Neural cell (in vitro differentiated cells): ENCODE measurements at regions not wholly inside any gene's neighbourhood (a gene's known extent, or its start where the extent isn't known, plus 50 kb on each side); places are given as distances from the start of the nearest gene placed in this dataset.

ENCODE experiments used
- H2AFZ ChIP-seq: fragments of 200-600, 300-800 bp; sonication (generic), shearing (Covaris generic); 2 replicates; pipeline ENCODE4 v1.6.0; 2014; ENCODE audit warnings: low read depth, mild to moderate bottlenecking, antibody characterized with exemption, low read length, moderate library complexity
- H3F3A ChIP-seq: fragments of 200-600 bp; shearing (Covaris generic); 2 replicates; pipeline ENCODE4 v1.6.1; 2016; ENCODE audit warnings: mild to moderate bottlenecking, moderate library complexity, mixed read lengths, antibody characterized with exemption, low read length; ENCODE audit not compliant: insufficient read depth, poor library complexity, severe bottlenecking
- H3K27ac ChIP-seq: fragments of 200-600, 300-800 bp; sonication (generic), shearing (Covaris generic); 2 replicates; pipeline ENCODE4 v1.5.1; 2014; ENCODE audit warnings: mild to moderate bottlenecking, low read length, moderate library complexity
- H3K27me3 ChIP-seq: fragments of 300-800, 200-600 bp; sonication (generic), shearing (Covaris generic); 2 replicates; pipeline ENCODE4 v1.6.0; 2014; ENCODE audit warnings: mild to moderate bottlenecking, low read depth, low read length, moderate library complexity; ENCODE audit not compliant: insufficient read depth
- H3K36me3 ChIP-seq: fragments of 300-800, 200-600 bp; sonication (generic), shearing (Covaris generic); 2 replicates; pipeline ENCODE4 v1.5.1; 2014; ENCODE audit warnings: mild to moderate bottlenecking, antibody characterized with exemption, low read length, moderate library complexity; ENCODE audit not compliant: insufficient read depth
- H3K4me2 ChIP-seq: fragments of 300-800, 200-600 bp; sonication (generic), shearing (Covaris generic); 2 replicates; pipeline ENCODE4 v1.6.0; 2014; ENCODE audit warnings: mild to moderate bottlenecking, low read length
- H3K4me3 ChIP-seq: fragments of 300-800, 200-600 bp; sonication (generic), shearing (Covaris generic); 2 replicates; pipeline ENCODE4 v1.5.1; 2014; ENCODE audit warnings: mild to moderate bottlenecking, low read length, moderate library complexity
- H3K79me2 ChIP-seq: fragments of 200-600 bp; shearing (Covaris generic); replicated peaks from 2 replicates; pipeline ENCODE4 v1.6.0; 2014; ENCODE audit warnings: mild to moderate bottlenecking, low read length, moderate library complexity; ENCODE audit not compliant: insufficient read depth
- H3K9ac ChIP-seq: fragments of 300-800, 200-600 bp; sonication (generic), shearing (Covaris generic); 2 replicates; pipeline ENCODE4 v1.6.1; 2016; ENCODE audit warnings: mild to moderate bottlenecking, low read length, mixed read lengths
- H3K9me2 ChIP-seq: fragments of 200-600 bp; shearing (Covaris generic); 2 replicates; pipeline ENCODE4 v1.6.1; 2016; ENCODE audit warnings: mild to moderate bottlenecking, low read length, mixed read lengths; ENCODE audit not compliant: insufficient read depth
- H3K9me3 ChIP-seq: fragments of 200-600, 300-800 bp; sonication (generic), shearing (Covaris generic); 2 replicates; pipeline ENCODE4 v1.6.1; 2016; ENCODE audit warnings: mild to moderate bottlenecking, mixed run types, low read length, moderate library complexity, mixed read lengths
- H4K20me1 ChIP-seq: fragments of 200-600 bp; shearing (Covaris generic); 2 replicates; pipeline ENCODE4 v1.6.1; 2016; ENCODE audit warnings: mild to moderate bottlenecking, mixed run types; ENCODE audit not compliant: insufficient read depth
- EP300 ChIP-seq: fragments of 450-650 bp; conservative IDR thresholded peaks from 2 replicates; pipeline ENCODE4 v1.6.1; 2014; ENCODE audit warnings: antibody characterized with exemption, mild to moderate bottlenecking, moderate library complexity; ENCODE audit not compliant: poor library complexity, severe bottlenecking
- EZH2 ChIP-seq: fragments of 200-600, 300-800 bp; shearing (Covaris generic), sonication (generic); IDR thresholded peaks from 2 replicates; pipeline ENCODE4 v1.6.1; 2014; ENCODE audit warnings: antibody characterized with exemption, low read length, borderline replicate concordance, mild to moderate bottlenecking; ENCODE audit not compliant: insufficient read depth, poor library complexity, severe bottlenecking
- MXI1 ChIP-seq: fragments of 450-650 bp; conservative IDR thresholded peaks from 2 replicates; pipeline ENCODE4 v1.6.1; 2014; ENCODE audit warnings: antibody characterized with exemption, mild to moderate bottlenecking; ENCODE audit not compliant: poor library complexity, severe bottlenecking
- POLR2AphosphoS5 ChIP-seq: IDR thresholded peaks from 2 replicates; pipeline ENCODE4 v1.6.1; 2012
- RAD21 ChIP-seq: fragments of 450-650 bp; conservative IDR thresholded peaks from 2 replicates; pipeline ENCODE4 v1.6.1; 2014; ENCODE audit warnings: antibody characterized with exemption, mild to moderate bottlenecking, moderate library complexity
- SMC3 ChIP-seq: fragments of 450-650 bp; conservative IDR thresholded peaks from 2 replicates; pipeline ENCODE4 v1.6.1; 2014; ENCODE audit warnings: antibody characterized with exemption, mild to moderate bottlenecking, moderate library complexity; ENCODE audit not compliant: poor library complexity
- TF ChIP-seq, protein P1 (sequence below): fragments of 450-650 bp; IDR thresholded peaks from 2 replicates; pipeline ENCODE4 v1.5.1; 2014; ENCODE audit warnings: antibody characterized with exemption, mild to moderate bottlenecking, moderate library complexity; ENCODE audit not compliant: poor library complexity, severe bottlenecking
- TF ChIP-seq, protein P2 (sequence below): IDR thresholded peaks from 2 replicates; pipeline ENCODE4 v1.6.1; 2012; ENCODE audit warnings: borderline replicate concordance

- TF ChIP-seq EZH2 = no peak
- TF ChIP-seq, protein P1, sequence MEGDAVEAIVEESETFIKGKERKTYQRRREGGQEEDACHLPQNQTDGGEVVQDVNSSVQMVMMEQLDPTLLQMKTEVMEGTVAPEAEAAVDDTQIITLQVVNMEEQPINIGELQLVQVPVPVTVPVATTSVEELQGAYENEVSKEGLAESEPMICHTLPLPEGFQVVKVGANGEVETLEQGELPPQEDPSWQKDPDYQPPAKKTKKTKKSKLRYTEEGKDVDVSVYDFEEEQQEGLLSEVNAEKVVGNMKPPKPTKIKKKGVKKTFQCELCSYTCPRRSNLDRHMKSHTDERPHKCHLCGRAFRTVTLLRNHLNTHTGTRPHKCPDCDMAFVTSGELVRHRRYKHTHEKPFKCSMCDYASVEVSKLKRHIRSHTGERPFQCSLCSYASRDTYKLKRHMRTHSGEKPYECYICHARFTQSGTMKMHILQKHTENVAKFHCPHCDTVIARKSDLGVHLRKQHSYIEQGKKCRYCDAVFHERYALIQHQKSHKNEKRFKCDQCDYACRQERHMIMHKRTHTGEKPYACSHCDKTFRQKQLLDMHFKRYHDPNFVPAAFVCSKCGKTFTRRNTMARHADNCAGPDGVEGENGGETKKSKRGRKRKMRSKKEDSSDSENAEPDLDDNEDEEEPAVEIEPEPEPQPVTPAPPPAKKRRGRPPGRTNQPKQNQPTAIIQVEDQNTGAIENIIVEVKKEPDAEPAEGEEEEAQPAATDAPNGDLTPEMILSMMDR = no peak
- no peak for TF ChIP-seq EP300
- TF ChIP-seq MXI1 = no peak
- no peak for TF ChIP-seq SMC3
- no peak overlapping the region for H3K9ac ChIP-seq
- H3K36me3 ChIP-seq = no peaks in the 10 kb centered on the region
- H4K20me1 ChIP-seq = no peaks in the 10 kb centered on the region
- no peak overlapping the region for H3K4me3 ChIP-seq
- no peaks in the 10 kb centered on the region for H3K27me3 ChIP-seq
- no peaks in the 10 kb centered on the region for H3K9me3 ChIP-seq
- H3K27ac ChIP-seq = no peak overlapping the region
- no peaks in the 10 kb centered on the region for H3K9me2 ChIP-seq
- H3K79me2 ChIP-seq = no peaks in the 10 kb centered on the region
- H2AFZ ChIP-seq = no peak overlapping the region
- H3K4me2 ChIP-seq = no peak overlapping the region
- H3F3A ChIP-seq = no peaks in the 10 kb centered on the region
Observed at GRCh38 chr1:94654459-94654858, 112.9 kb upstream of the F3 start.

GRCh38 chr1:94654031-94654430 is 112.5 kb upstream of the F3 start:
- no peak overlapping the region for H3K9ac ChIP-seq
- H3K9me3 ChIP-seq = no peaks in the 10 kb centered on the region
- no peaks in the 10 kb centered on the region for H3K27me3 ChIP-seq
- no peak overlapping the region for H3K4me3 ChIP-seq
- H3K36me3 ChIP-seq = no peaks in the 10 kb centered on the region
- no peak overlapping the region for H3K4me2 ChIP-seq
- no peaks in the 10 kb centered on the region for H3F3A ChIP-seq
- H3K79me2 ChIP-seq = no peaks in the 10 kb centered on the region
- no peaks in the 10 kb centered on the region for H4K20me1 ChIP-seq
- no peak overlapping the region for H2AFZ ChIP-seq
- no peaks in the 10 kb centered on the region for H3K9me2 ChIP-seq
- H3K27ac ChIP-seq = no peak overlapping the region
- no peak for TF ChIP-seq RAD21
- TF ChIP-seq POLR2AphosphoS5 = no peak
- no peak for TF ChIP-seq EZH2
- TF ChIP-seq EP300 = no peak
- TF ChIP-seq SMC3 = no peak
- no peak for TF ChIP-seq MXI1
- TF ChIP-seq, protein P2, sequence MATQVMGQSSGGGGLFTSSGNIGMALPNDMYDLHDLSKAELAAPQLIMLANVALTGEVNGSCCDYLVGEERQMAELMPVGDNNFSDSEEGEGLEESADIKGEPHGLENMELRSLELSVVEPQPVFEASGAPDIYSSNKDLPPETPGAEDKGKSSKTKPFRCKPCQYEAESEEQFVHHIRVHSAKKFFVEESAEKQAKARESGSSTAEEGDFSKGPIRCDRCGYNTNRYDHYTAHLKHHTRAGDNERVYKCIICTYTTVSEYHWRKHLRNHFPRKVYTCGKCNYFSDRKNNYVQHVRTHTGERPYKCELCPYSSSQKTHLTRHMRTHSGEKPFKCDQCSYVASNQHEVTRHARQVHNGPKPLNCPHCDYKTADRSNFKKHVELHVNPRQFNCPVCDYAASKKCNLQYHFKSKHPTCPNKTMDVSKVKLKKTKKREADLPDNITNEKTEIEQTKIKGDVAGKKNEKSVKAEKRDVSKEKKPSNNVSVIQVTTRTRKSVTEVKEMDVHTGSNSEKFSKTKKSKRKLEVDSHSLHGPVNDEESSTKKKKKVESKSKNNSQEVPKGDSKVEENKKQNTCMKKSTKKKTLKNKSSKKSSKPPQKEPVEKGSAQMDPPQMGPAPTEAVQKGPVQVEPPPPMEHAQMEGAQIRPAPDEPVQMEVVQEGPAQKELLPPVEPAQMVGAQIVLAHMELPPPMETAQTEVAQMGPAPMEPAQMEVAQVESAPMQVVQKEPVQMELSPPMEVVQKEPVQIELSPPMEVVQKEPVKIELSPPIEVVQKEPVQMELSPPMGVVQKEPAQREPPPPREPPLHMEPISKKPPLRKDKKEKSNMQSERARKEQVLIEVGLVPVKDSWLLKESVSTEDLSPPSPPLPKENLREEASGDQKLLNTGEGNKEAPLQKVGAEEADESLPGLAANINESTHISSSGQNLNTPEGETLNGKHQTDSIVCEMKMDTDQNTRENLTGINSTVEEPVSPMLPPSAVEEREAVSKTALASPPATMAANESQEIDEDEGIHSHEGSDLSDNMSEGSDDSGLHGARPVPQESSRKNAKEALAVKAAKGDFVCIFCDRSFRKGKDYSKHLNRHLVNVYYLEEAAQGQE = no peak
- TF ChIP-seq, protein P1 = no peak
